ENCODE measurements at regions not wholly inside any gene's neighbourhood (a gene's known extent, or its start where the extent isn't known, plus 50 kb on each side); places are given as distances from the start of the nearest gene placed in this dataset.

DNA sequence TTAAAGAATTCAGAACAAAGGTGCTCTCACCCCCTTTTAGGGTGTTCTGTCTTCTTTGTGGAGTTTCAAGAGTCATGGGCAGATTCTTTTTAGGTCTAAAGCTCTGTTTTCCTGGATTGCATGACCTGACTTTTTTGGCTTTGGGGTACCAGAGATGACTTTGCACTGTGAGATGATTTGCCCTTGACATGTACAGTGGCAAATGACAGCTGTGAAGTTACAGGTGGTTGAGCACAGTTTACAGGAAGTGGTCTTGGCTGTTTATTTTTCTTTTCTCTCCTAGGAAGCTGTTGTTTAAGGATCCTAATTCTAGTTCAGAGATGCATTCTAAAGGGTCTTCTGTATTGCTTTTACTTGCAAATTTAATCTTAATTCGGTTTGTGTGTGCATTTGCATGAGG is 83.8 kb upstream of the METAP2 start:
- Histone ChIP-seq H3K9me3 (ENCODE audit: control insufficient read depth, insufficient read depth, low read depth, low read length) (peaks cover 8% of the 10 kb centered on the region; the same call in 1 of the 2 replicates), H3K27me3 (ENCODE audit: control insufficient read depth, insufficient read depth, low read length) (peaks cover 3% of the 10 kb centered on the region; the same call in 1 of the 2 replicates), H3K36me3 (ENCODE audit: control insufficient read depth, insufficient read depth, low read length) (no peaks in the 10 kb centered on the region), H3K4me1 (ENCODE audit: control insufficient read depth, insufficient read depth, low read length) (no peaks in the 10 kb centered on the region), H3K27ac (ENCODE audit: low read length) (no peak overlapping the region), H3K4me3 (ENCODE audit: low read depth in 2 of 2, low read length in 2 of 2) (no peak overlapping the region)
- BruUV-seq (replicated peaks) = no TSS peak
- ATAC-seq (no peak), DNase-seq (ENCODE audit: low read depth, low spot score) (no peak)
- CTCF ChIA-PET = interaction anchor here (0.6 kb wide), 1 partner anchor 150 kb away, joined by 3 read pairs; no protein-coding TSS in a partner anchor
- intact Hi-C loops (cut with micrococcal nuclease; ENCODE audit: unreplicated experiment) (no loop called here), in situ Hi-C loops (cut with HindIII; ENCODE audit: low pct_unique_long_range_greater_than_20kb, low sequenced_read_pairs) (no loop called here)
- no peak for TF ChIP-seq POLR2AphosphoS5 (IDR thresholded peaks at IDR 0.05; ENCODE audit: low read depth, low read length)
- no peak for TF ChIP-seq SIN3A (IDR thresholded peaks at IDR 0.05; ENCODE audit: borderline replicate concordance, insufficient read depth, low read depth, low read length)
- POLR2A ChIA-PET = no interaction called here

DNA sequence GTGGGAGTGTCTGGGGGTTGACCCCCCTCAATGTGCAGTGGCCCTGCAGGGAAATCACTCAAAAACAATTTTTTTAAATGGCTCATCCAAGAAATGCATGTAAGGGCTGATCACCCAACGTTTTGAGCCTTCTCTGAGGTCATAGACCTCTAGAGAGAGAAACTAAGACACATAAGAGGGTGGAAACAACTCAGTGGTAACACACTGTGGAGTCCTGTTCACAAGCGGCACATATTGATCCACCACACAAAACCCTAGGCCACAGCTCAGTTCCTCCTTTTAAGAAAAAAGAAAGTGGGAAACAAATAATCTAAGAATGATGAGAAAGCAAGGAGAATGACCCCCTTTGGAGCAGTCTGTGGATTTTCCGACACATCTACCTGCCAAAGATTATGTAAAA is 83.0 kb upstream of the METAP2 start:
- DNase-seq (ENCODE audit: low read depth, low spot score) (no peak), ATAC-seq (no peak)
- H3K36me3 ChIP-seq (ENCODE audit: control insufficient read depth, insufficient read depth, low read length) = no peaks in the 10 kb centered on the region
- in situ Hi-C loops (cut with HindIII; ENCODE audit: low pct_unique_long_range_greater_than_20kb, low sequenced_read_pairs) (no loop called here), intact Hi-C loops (cut with micrococcal nuclease; ENCODE audit: unreplicated experiment) (no loop called here)
- H3K27ac ChIP-seq (ENCODE audit: low read length) = no peak overlapping the region
- ChIA-PET CTCF (interaction anchor here (0.6 kb wide), 1 partner anchor 149 kb away, joined by 3 read pairs; no protein-coding TSS in a partner anchor), POLR2A (no interaction called here)
- H3K4me3 ChIP-seq (ENCODE audit: low read depth in 2 of 2, low read length in 2 of 2) = no peak overlapping the region
- peaks cover 2% of the 10 kb centered on the region; the same call in 1 of the 2 replicates for H3K27me3 ChIP-seq (ENCODE audit: control insufficient read depth, insufficient read depth, low read length)
- no peaks in the 10 kb centered on the region for H3K4me1 ChIP-seq (ENCODE audit: control insufficient read depth, insufficient read depth, low read length)
- TF ChIP-seq TCF7L2 (IDR thresholded peaks at IDR 0.05; ENCODE audit: low read depth, low read length) (no peak), POLR2AphosphoS5 (IDR thresholded peaks at IDR 0.05; ENCODE audit: low read depth, low read length) (no peak), SIN3A (IDR thresholded peaks at IDR 0.05; ENCODE audit: borderline replicate concordance, insufficient read depth, low read depth, low read length) (no peak)
- TF ChIP-seq, protein P1, sequence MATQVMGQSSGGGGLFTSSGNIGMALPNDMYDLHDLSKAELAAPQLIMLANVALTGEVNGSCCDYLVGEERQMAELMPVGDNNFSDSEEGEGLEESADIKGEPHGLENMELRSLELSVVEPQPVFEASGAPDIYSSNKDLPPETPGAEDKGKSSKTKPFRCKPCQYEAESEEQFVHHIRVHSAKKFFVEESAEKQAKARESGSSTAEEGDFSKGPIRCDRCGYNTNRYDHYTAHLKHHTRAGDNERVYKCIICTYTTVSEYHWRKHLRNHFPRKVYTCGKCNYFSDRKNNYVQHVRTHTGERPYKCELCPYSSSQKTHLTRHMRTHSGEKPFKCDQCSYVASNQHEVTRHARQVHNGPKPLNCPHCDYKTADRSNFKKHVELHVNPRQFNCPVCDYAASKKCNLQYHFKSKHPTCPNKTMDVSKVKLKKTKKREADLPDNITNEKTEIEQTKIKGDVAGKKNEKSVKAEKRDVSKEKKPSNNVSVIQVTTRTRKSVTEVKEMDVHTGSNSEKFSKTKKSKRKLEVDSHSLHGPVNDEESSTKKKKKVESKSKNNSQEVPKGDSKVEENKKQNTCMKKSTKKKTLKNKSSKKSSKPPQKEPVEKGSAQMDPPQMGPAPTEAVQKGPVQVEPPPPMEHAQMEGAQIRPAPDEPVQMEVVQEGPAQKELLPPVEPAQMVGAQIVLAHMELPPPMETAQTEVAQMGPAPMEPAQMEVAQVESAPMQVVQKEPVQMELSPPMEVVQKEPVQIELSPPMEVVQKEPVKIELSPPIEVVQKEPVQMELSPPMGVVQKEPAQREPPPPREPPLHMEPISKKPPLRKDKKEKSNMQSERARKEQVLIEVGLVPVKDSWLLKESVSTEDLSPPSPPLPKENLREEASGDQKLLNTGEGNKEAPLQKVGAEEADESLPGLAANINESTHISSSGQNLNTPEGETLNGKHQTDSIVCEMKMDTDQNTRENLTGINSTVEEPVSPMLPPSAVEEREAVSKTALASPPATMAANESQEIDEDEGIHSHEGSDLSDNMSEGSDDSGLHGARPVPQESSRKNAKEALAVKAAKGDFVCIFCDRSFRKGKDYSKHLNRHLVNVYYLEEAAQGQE (IDR thresholded peaks at IDR 0.05; ENCODE audit: insufficient read depth in 1 of 2, low read depth in 2 of 2, low read length in 1 of 2) = no peak
- TF ChIP-seq, protein P2, sequence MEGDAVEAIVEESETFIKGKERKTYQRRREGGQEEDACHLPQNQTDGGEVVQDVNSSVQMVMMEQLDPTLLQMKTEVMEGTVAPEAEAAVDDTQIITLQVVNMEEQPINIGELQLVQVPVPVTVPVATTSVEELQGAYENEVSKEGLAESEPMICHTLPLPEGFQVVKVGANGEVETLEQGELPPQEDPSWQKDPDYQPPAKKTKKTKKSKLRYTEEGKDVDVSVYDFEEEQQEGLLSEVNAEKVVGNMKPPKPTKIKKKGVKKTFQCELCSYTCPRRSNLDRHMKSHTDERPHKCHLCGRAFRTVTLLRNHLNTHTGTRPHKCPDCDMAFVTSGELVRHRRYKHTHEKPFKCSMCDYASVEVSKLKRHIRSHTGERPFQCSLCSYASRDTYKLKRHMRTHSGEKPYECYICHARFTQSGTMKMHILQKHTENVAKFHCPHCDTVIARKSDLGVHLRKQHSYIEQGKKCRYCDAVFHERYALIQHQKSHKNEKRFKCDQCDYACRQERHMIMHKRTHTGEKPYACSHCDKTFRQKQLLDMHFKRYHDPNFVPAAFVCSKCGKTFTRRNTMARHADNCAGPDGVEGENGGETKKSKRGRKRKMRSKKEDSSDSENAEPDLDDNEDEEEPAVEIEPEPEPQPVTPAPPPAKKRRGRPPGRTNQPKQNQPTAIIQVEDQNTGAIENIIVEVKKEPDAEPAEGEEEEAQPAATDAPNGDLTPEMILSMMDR (IDR thresholded peaks at IDR 0.05) = no peak
- no TSS peak for BruUV-seq (replicated peaks)
- H3K9me3 ChIP-seq (ENCODE audit: control insufficient read depth, insufficient read depth, low read depth, low read length) = peaks cover 8% of the 10 kb centered on the region; the same call in 1 of the 2 replicates

DNA sequence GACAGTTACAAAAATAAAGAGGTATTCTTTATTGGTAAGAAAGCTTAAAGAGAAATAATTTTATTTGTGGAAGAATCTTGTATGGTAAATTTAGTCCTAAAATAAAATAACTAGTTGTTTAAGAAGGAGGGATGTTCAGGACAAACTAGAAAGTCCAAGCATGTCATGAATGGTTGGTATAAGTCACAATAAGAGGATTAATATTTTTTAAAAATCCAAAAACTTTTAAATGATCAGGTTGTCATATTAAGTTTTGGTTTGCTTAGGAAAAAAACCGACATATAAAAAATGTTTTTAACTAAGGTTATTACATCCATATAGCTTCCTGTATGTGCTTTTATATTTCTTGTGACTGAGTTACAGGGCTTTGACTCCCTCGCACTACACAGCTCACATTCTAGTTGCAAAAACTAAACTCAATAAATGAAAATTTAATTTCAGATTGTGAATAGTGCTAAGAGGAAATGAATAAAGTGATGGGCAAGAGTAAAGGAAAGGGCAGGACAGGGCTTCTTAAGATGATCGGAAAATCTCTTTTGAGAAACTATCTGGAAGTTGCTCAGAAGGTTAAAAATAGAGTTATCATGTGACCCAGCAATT is 80.7 kb upstream of the METAP2 start:
- Histone ChIP-seq H3K9me3 (ENCODE audit: control insufficient read depth, insufficient read depth, low read depth, low read length) (peaks cover 8% of the 10 kb centered on the region; the same call in 1 of the 2 replicates), H3K4me3 (ENCODE audit: low read depth in 2 of 2, low read length in 2 of 2) (no peak overlapping the region), H3K27me3 (ENCODE audit: control insufficient read depth, insufficient read depth, low read length) (peaks cover 2% of the 10 kb centered on the region; the same call in 1 of the 2 replicates), H3K4me1 (ENCODE audit: control insufficient read depth, insufficient read depth, low read length) (no peaks in the 10 kb centered on the region), H3K27ac (ENCODE audit: low read length) (no peak overlapping the region), H3K36me3 (ENCODE audit: control insufficient read depth, insufficient read depth, low read length) (no peaks in the 10 kb centered on the region)
- BruUV-seq (replicated peaks) = no TSS peak
- DNase-seq (ENCODE audit: low read depth, low spot score) (no peak), ATAC-seq (no peak)
- intact Hi-C loops (cut with micrococcal nuclease; ENCODE audit: unreplicated experiment) (no loop called here), in situ Hi-C loops (cut with HindIII; ENCODE audit: low pct_unique_long_range_greater_than_20kb, low sequenced_read_pairs) (no loop called here)
- TF ChIP-seq SIN3A (IDR thresholded peaks at IDR 0.05; ENCODE audit: borderline replicate concordance, insufficient read depth, low read depth, low read length) (no peak), POLR2AphosphoS5 (IDR thresholded peaks at IDR 0.05; ENCODE audit: low read depth, low read length) (no peak), TCF7L2 (IDR thresholded peaks at IDR 0.05; ENCODE audit: low read depth, low read length) (no peak)
- TF ChIP-seq, protein P1 (IDR thresholded peaks at IDR 0.05; ENCODE audit: insufficient read depth in 1 of 2, low read depth in 2 of 2, low read length in 1 of 2) = no peak
- TF ChIP-seq, protein P2 (IDR thresholded peaks at IDR 0.05) = no peak
- CTCF ChIA-PET = no interaction called here
- POLR2A ChIA-PET = no interaction called here

Data from Panc1 (cell line).